SK-N-SH (cell line): ENCODE measurements at regions not wholly inside any gene's neighbourhood (a gene's known extent, or its start where the extent isn't known, plus 50 kb on each side); places are given as distances from the start of the nearest gene placed in this dataset.

Source experiments
- CTCF ChIA-PET: fragments of 300-600, 350-600 bp; formaldehyde crosslinking; extraction: SDS; loops from one replicate; lab custom pipeline; 2021; lab: Yijun Ruan, JAX
- POLR2A ChIA-PET: fragments of 350-600 bp; sonication (Branson Sonifier 250); formaldehyde crosslinking; extraction: SDS; loops from one replicate; lab custom pipeline; 2020; ENCODE audit warnings: antibody characterized with exemption, inconsistent platforms; lab: Yijun Ruan, JAX
- DNase-seq: peaks from one replicate; pipeline ENCODE4 v3.0.0; 2012
- H2AFZ ChIP-seq: fragments of 200-600 bp; sonication (generic); 2 replicates; pipeline ENCODE4 v1.8.1; 2016; ENCODE audit warnings: antibody characterized with exemption, mild to moderate bottlenecking, low read depth
- H3F3A ChIP-seq: fragments of 200-600 bp; sonication (generic); replicated peaks from 2 replicates; pipeline ENCODE3; 2016; ENCODE audit warnings: antibody characterized with exemption, mild to moderate bottlenecking; ENCODE audit not compliant: insufficient read depth
- H3K27ac ChIP-seq, 2 experiments: fragments of 200-500 bp in 1 of 2; fragments of 200-600 bp in 1 of 2; sonication (Bioruptor generic) in 1 of 2; sonication (generic), shearing (Covaris generic) in 1 of 2; 2 replicates each; pipeline versions ENCODE4 v1.5.1 to v1.6.1; 2014 to 2016; ENCODE audit warnings: low read depth in 2 of 2, inconsistent platforms in 1 of 2, low read length in 1 of 2, mild to moderate bottlenecking in 1 of 2, mixed read lengths in 1 of 2
- H3K27me3 ChIP-seq: fragments of 200-600 bp; sonication (generic), shearing (Covaris generic); 2 replicates; pipeline ENCODE4 v1.6.1; 2016; ENCODE audit warnings: mixed run types; ENCODE audit not compliant: insufficient read depth
- H3K36me3 ChIP-seq, 2 experiments: fragments of 200-500 bp in 1 of 2; fragments of 200-600 bp in 1 of 2; sonication (Bioruptor generic) in 1 of 2; sonication (generic) in 1 of 2; replicated peaks in 1 of 2; 2 replicates each; pipeline versions ENCODE3 to v1.5.1; 2014 to 2016; ENCODE audit warnings: low read length in 1 of 2, mild to moderate bottlenecking in 1 of 2; ENCODE audit not compliant: insufficient read depth in 2 of 2, control insufficient read depth in 1 of 2
- H3K4me1 ChIP-seq, 2 experiments: fragments of 200-500 bp in 1 of 2; fragments of 200-600 bp in 1 of 2; sonication (Bioruptor generic) in 1 of 2; sonication (generic), shearing (Covaris generic) in 1 of 2; 2 replicates each; pipeline versions ENCODE4 v1.5.1 to v1.6.1; 2014 to 2016; ENCODE audit warnings: low read depth in 1 of 2, low read length in 1 of 2, mixed run types in 1 of 2; ENCODE audit not compliant: insufficient read depth in 2 of 2, control insufficient read depth in 1 of 2
- H3K4me2 ChIP-seq: fragments of 200-600 bp; sonication (generic), shearing (Covaris generic); 2 replicates; pipeline ENCODE4 v1.6.1; 2017; ENCODE audit warnings: mixed run types
- H3K4me3 ChIP-seq, 2 experiments: fragments of 200-500 bp in 1 of 2; fragments of 200-600 bp in 1 of 2; sonication (Bioruptor generic) in 1 of 2; sonication (generic), shearing (Covaris generic) in 1 of 2; 2 replicates each; pipeline versions ENCODE4 v1.5.1 to v1.8.1; 2014 to 2016; ENCODE audit warnings: low read depth in 2 of 2, inconsistent platforms in 1 of 2, low read length in 1 of 2, mild to moderate bottlenecking in 1 of 2, mixed read lengths in 1 of 2, moderate library complexity in 1 of 2
- H3K79me2 ChIP-seq: fragments of 200-600 bp; sonication (generic); 2 replicates; pipeline ENCODE4 v1.8.1; 2017; ENCODE audit warnings: mild to moderate bottlenecking; ENCODE audit not compliant: insufficient read depth
- H3K9ac ChIP-seq: fragments of 200-600 bp; sonication (generic); 2 replicates; pipeline ENCODE4 v1.6.1; 2017; ENCODE audit warnings: mixed run types
- H3K9me2 ChIP-seq: fragments of 200-600 bp; sonication (generic); 2 replicates; pipeline ENCODE4 v1.6.1; 2017; ENCODE audit warnings: mixed run types
- H3K9me3 ChIP-seq: fragments of 200-600 bp; sonication (generic); 2 replicates; pipeline ENCODE4 v1.6.1; 2017; ENCODE audit warnings: mixed run types, mild to moderate bottlenecking, moderate library complexity
- H4K20me1 ChIP-seq: fragments of 200-600 bp; sonication (generic); 2 replicates; pipeline ENCODE4 v1.6.1; 2017; ENCODE audit warnings: mild to moderate bottlenecking, mixed run types; ENCODE audit not compliant: insufficient read depth
- EP300 ChIP-seq, 2 experiments: IDR thresholded peaks; 2 replicates each; pipeline versions ENCODE4 v1.4.0 to v1.6.1; 2012; ENCODE audit warnings: borderline replicate concordance in 1 of 2, low read depth in 1 of 2, low read length in 1 of 2
- FOSL2 ChIP-seq: IDR thresholded peaks from 2 replicates; pipeline ENCODE4 v1.4.0; 2012; ENCODE audit warnings: low read depth, mild to moderate bottlenecking, moderate library complexity, borderline replicate concordance
- FOXJ3 ChIP-seq: sonication (generic); formaldehyde crosslinking; IDR thresholded peaks from 2 replicates; pipeline ENCODE4 v1.5.1; 2020; ENCODE audit warnings: mild to moderate bottlenecking, missing genetic modification reagents
- FOXM1 ChIP-seq: IDR thresholded peaks from 2 replicates; pipeline ENCODE4 v1.4.0; 2012; ENCODE audit warnings: low read depth, mild to moderate bottlenecking
- GABPA ChIP-seq: IDR thresholded peaks from 2 replicates; pipeline ENCODE4 v1.4.0; 2012; ENCODE audit warnings: low read depth, mild to moderate bottlenecking
- GATA2 ChIP-seq: sonication (generic); formaldehyde crosslinking; IDR thresholded peaks from 2 replicates; pipeline ENCODE4 v1.5.0; 2020; ENCODE audit warnings: mild to moderate bottlenecking, missing genetic modification reagents
- IRF3 ChIP-seq: fragments of 150-350 bp; IDR thresholded peaks from 2 replicates; pipeline ENCODE4 v1.6.1; 2016; ENCODE audit warnings: mild to moderate bottlenecking, low read depth, low read length
- MXI1 ChIP-seq: IDR thresholded peaks from 2 replicates; pipeline ENCODE4 v1.6.1; 2012; ENCODE audit warnings: mild to moderate bottlenecking, low read depth, low read length, improper control_type of control experiment
- NFIC ChIP-seq: IDR thresholded peaks from 2 replicates; pipeline ENCODE4 v1.4.0; 2012; ENCODE audit warnings: borderline replicate concordance
- NRF1 ChIP-seq: IDR thresholded peaks from 2 replicates; pipeline ENCODE4 v1.6.1; 2012; ENCODE audit warnings: low read depth, mild to moderate bottlenecking, low read length
- POLR2AphosphoS5 ChIP-seq: IDR thresholded peaks from 2 replicates; pipeline ENCODE4 v1.6.1; 2012; ENCODE audit warnings: low read depth, low read length
- REST ChIP-seq: IDR thresholded peaks from 2 replicates; pipeline ENCODE4 v1.6.1; 2012; ENCODE audit warnings: mild to moderate bottlenecking, low read depth, low read length, moderate library complexity
- RXRA ChIP-seq: IDR thresholded peaks from 2 replicates; pipeline ENCODE4 v1.4.0; 2012; ENCODE audit warnings: low read depth, mild to moderate bottlenecking, borderline replicate concordance
- TAF1 ChIP-seq: IDR thresholded peaks from 2 replicates; pipeline ENCODE4 v1.6.1; 2012; ENCODE audit warnings: low read depth, mild to moderate bottlenecking, low read length, moderate library complexity, borderline replicate concordance
- TCF12 ChIP-seq: IDR thresholded peaks from 2 replicates; pipeline ENCODE4 v1.4.0; 2012
- USF2 ChIP-seq: fragments of 150-350 bp; IDR thresholded peaks from 2 replicates; pipeline ENCODE4 v1.6.1; 2017; ENCODE audit warnings: antibody characterized with exemption, low read length, low read depth, borderline replicate concordance
- YY1 ChIP-seq: IDR thresholded peaks from 2 replicates; pipeline ENCODE4 v1.4.0; 2012; ENCODE audit warnings: low read depth, mild to moderate bottlenecking
- ZBTB33 ChIP-seq: IDR thresholded peaks from 2 replicates; pipeline ENCODE4 v1.4.0; 2012; ENCODE audit warnings: low read depth, borderline replicate concordance
- WGBS: methylation state at CpG from one replicate; pipeline ENCODE4 v1.1.6; 2017; ENCODE audit warnings: low lambda C conversion rate; 5-methylcytosine and 5-hydroxymethylcytosine counted together

- Histone ChIP-seq H3K27me3 (no peaks in the 10 kb centered on the region), H3K4me2 (no peak overlapping the region), H3K4me3 (no peak overlapping the region), H3K36me3 (no peaks in the 10 kb centered on the region), H3F3A (no peaks in the 10 kb centered on the region), H3K79me2 (no peaks in the 10 kb centered on the region), H3K27ac (no peak overlapping the region), H2AFZ (no peak overlapping the region), H3K9me2 (no peaks in the 10 kb centered on the region), H3K9me3 (no peaks in the 10 kb centered on the region), H3K4me1 (no peaks in the 10 kb centered on the region), H3K9ac (no peak overlapping the region), H4K20me1 (no peaks in the 10 kb centered on the region)
- DNase-seq, result no peak
- WGBS, result 36% methylated on average over 15 of the region's 15 CpGs
- CTCF ChIA-PET, result interaction anchor here (0.7 to 6.4 kb wide), 2 partner anchors 10 to 50 kb away, joined by 3 to 46 read pairs; no protein-coding TSS in a partner anchor
- TF ChIP-seq GABPA (no peak), NRF1 (no peak), TAF1 (no peak), FOXM1 (no peak), FOXJ3 (CRISPR knock-in tag) (no peak), FOSL2 (no peak), REST (no peak), YY1 (no peak), GATA2 (CRISPR knock-in tag) (no peak), IRF3 (no peak), TCF12 (no peak), NFIC (no peak), MXI1 (no peak), ZBTB33 (no peak), EP300 (IDR thresholded peaks at IDR 0.05; ENCODE audit: borderline replicate concordance in 1 of 2, low read depth in 1 of 2, low read length in 1 of 2) (no peak), RXRA (no peak), USF2 (no peak), POLR2AphosphoS5 (no peak)
- POLR2A ChIA-PET, result no interaction called here
Measured at GRCh38 chr9:135422341-135422944, 57.1 kb upstream of the PPP1R26 start.
